ENCODE measurements at regions not wholly inside any gene's neighbourhood (a gene's known extent, or its start where the extent isn't known, plus 50 kb on each side); places are given as distances from the start of the nearest gene placed in this dataset.

- TF ChIP-seq ELF4 (CRISPR knock-in tag; IDR thresholded peaks at IDR 0.05; ENCODE audit: low read depth) (no peak), GRHL2 (CRISPR knock-in tag; IDR thresholded peaks at IDR 0.05; ENCODE audit: insufficient replicate concordance, severe bottlenecking) (no peak), MAX (CRISPR knock-in tag; IDR thresholded peaks at IDR 0.05) (no peak), ZNF416 (CRISPR knock-in tag; IDR thresholded peaks at IDR 0.05) (no peak), ZNF232 (CRISPR knock-in tag; IDR thresholded peaks at IDR 0.05) (no peak), FOXJ3 (CRISPR knock-in tag; IDR thresholded peaks at IDR 0.05; ENCODE audit: borderline replicate concordance) (no peak), CREB1 (CRISPR knock-in tag; IDR thresholded peaks at IDR 0.05) (no peak), USF2 (CRISPR knock-in tag; IDR thresholded peaks at IDR 0.05) (no peak)
- TF ChIP-seq, protein P1, sequence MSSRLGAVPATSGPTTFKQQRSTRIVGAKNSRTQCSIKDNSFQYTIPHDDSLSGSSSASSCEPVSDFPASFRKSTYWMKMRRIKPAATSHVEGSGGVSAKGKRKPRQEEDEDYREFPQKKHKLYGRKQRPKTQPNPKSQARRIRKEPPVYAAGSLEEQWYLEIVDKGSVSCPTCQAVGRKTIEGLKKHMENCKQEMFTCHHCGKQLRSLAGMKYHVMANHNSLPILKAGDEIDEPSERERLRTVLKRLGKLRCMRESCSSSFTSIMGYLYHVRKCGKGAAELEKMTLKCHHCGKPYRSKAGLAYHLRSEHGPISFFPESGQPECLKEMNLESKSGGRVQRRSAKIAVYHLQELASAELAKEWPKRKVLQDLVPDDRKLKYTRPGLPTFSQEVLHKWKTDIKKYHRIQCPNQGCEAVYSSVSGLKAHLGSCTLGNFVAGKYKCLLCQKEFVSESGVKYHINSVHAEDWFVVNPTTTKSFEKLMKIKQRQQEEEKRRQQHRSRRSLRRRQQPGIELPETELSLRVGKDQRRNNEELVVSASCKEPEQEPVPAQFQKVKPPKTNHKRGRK (CRISPR knock-in tag; IDR thresholded peaks at IDR 0.05; ENCODE audit: borderline replicate concordance), result no peak
- TF ChIP-seq, protein P2, sequence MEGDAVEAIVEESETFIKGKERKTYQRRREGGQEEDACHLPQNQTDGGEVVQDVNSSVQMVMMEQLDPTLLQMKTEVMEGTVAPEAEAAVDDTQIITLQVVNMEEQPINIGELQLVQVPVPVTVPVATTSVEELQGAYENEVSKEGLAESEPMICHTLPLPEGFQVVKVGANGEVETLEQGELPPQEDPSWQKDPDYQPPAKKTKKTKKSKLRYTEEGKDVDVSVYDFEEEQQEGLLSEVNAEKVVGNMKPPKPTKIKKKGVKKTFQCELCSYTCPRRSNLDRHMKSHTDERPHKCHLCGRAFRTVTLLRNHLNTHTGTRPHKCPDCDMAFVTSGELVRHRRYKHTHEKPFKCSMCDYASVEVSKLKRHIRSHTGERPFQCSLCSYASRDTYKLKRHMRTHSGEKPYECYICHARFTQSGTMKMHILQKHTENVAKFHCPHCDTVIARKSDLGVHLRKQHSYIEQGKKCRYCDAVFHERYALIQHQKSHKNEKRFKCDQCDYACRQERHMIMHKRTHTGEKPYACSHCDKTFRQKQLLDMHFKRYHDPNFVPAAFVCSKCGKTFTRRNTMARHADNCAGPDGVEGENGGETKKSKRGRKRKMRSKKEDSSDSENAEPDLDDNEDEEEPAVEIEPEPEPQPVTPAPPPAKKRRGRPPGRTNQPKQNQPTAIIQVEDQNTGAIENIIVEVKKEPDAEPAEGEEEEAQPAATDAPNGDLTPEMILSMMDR (IDR thresholded peaks at IDR 0.05), result no peak
- TF ChIP-seq, protein P3, sequence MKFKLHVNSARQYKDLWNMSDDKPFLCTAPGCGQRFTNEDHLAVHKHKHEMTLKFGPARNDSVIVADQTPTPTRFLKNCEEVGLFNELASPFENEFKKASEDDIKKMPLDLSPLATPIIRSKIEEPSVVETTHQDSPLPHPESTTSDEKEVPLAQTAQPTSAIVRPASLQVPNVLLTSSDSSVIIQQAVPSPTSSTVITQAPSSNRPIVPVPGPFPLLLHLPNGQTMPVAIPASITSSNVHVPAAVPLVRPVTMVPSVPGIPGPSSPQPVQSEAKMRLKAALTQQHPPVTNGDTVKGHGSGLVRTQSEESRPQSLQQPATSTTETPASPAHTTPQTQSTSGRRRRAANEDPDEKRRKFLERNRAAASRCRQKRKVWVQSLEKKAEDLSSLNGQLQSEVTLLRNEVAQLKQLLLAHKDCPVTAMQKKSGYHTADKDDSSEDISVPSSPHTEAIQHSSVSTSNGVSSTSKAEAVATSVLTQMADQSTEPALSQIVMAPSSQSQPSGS (CRISPR knock-in tag; IDR thresholded peaks at IDR 0.05; ENCODE audit: borderline replicate concordance, low read depth), result no peak
- TF ChIP-seq, protein P4, sequence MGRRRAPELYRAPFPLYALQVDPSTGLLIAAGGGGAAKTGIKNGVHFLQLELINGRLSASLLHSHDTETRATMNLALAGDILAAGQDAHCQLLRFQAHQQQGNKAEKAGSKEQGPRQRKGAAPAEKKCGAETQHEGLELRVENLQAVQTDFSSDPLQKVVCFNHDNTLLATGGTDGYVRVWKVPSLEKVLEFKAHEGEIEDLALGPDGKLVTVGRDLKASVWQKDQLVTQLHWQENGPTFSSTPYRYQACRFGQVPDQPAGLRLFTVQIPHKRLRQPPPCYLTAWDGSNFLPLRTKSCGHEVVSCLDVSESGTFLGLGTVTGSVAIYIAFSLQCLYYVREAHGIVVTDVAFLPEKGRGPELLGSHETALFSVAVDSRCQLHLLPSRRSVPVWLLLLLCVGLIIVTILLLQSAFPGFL (CRISPR knock-in tag; IDR thresholded peaks at IDR 0.05; ENCODE audit: borderline replicate concordance), result no peak
- TF ChIP-seq, protein P5, sequence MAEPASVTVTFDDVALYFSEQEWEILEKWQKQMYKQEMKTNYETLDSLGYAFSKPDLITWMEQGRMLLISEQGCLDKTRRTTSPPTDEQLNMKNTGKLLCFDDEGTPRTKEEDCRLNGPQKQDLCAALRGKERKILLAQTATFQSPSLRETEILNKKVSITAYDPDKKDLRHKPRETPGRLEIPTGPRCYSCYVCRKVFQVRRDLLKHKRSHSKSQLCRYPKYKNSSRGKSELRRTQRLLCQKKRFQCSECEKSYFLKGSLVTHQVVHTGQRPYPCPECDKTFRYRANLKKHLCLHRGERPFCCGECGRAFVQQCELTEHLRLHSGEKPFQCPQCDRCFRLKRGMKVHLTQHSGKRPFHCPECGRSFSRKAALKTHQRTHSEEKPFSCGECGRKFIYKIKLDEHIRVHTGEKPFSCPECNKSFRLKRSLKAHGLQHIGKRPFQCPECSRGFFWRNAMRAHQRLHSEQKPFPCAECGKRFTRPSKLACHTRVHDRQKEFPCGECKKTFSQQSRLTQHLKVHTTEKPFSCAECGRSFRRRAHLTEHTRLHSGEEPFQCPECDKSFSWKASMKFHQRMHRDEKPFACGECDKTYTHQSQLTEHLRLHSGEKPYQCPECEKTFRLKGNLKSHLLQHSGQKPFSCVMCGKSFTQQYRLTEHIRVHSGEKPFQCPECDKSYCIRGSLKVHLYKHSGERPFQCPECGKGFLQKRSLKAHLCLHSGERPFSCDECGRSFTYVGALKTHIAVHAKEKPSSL (CRISPR knock-in tag; conservative IDR thresholded peaks at IDR 0.05), result no peak
- TF ChIP-seq, protein P6, sequence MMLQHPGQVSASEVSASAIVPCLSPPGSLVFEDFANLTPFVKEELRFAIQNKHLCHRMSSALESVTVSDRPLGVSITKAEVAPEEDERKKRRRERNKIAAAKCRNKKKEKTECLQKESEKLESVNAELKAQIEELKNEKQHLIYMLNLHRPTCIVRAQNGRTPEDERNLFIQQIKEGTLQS (CRISPR knock-in tag; conservative IDR thresholded peaks at IDR 0.05), result no peak
Observed at GRCh38 chr18:67140495-67140894, 376.0 kb downstream of the DSEL start.
